Stomach (tissue), 4 donors: ENCODE measurements at regions not wholly inside any gene's neighbourhood (a gene's known extent, or its start where the extent isn't known, plus 50 kb on each side); places are given as distances from the start of the nearest gene placed in this dataset.

Source experiments
- EP300 ChIP-seq: sonication (generic); formaldehyde crosslinking; IDR thresholded peaks from one replicate; pipeline ENCODE4 v1.6.1; 2017; ENCODE audit warnings: antibody characterized with exemption
- POLR2A ChIP-seq, 4 donors: fragments of 450-650 bp; IDR thresholded peaks; one replicate each; pipeline ENCODE4 v1.6.1; 2016; ENCODE audit warnings: antibody characterized with exemption in 4 of 4, control low read depth in 2 of 4, mild to moderate bottlenecking in 1 of 4, moderate library complexity in 1 of 4
- TF ChIP-seq, protein P1 (sequence below), 7 experiments: fragments of 450-650 bp in 4 of 7; fragments of 200-600 bp in 3 of 7; sonication (generic) in 3 of 7; IDR thresholded peaks; one replicate each; pipeline ENCODE4 v1.5.1; 2016 to 2019; ENCODE audit warnings: antibody characterized with exemption in 7 of 7, control low read depth in 2 of 7, mild to moderate bottlenecking in 1 of 7

DNA sequence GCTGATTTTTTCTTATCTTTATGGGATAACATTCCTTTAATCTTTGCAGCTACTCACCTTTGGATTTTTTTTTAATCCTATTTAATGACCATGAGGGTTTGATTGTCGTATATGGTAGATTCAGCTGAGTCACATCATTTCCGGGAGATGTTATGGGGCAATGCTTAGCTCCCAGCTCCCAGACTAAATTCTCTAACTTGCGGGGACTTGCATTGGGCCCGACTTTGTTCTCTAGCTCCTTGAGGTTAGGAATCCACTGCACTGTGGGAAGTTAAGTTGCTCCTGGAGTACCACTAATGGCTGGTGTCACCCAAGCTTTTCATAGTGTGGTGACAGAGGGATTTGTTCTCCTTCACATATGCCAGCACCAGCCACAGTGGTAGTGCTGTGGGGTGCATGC lies 287.4 kb downstream of the TECRL start:
- TF ChIP-seq, protein P1, sequence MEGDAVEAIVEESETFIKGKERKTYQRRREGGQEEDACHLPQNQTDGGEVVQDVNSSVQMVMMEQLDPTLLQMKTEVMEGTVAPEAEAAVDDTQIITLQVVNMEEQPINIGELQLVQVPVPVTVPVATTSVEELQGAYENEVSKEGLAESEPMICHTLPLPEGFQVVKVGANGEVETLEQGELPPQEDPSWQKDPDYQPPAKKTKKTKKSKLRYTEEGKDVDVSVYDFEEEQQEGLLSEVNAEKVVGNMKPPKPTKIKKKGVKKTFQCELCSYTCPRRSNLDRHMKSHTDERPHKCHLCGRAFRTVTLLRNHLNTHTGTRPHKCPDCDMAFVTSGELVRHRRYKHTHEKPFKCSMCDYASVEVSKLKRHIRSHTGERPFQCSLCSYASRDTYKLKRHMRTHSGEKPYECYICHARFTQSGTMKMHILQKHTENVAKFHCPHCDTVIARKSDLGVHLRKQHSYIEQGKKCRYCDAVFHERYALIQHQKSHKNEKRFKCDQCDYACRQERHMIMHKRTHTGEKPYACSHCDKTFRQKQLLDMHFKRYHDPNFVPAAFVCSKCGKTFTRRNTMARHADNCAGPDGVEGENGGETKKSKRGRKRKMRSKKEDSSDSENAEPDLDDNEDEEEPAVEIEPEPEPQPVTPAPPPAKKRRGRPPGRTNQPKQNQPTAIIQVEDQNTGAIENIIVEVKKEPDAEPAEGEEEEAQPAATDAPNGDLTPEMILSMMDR (IDR thresholded peaks at IDR 0.05), result no peak
- TF ChIP-seq POLR2A (IDR thresholded peaks at IDR 0.05), result no peak
- no peak for TF ChIP-seq EP300
